Epithelial cell of proximal tubule (primary cell): ENCODE measurements at regions not wholly inside any gene's neighbourhood (a gene's known extent, or its start where the extent isn't known, plus 50 kb on each side); places are given as distances from the start of the nearest gene placed in this dataset.

Source experiments
- DNase-seq: peaks from one replicate; pipeline ENCODE4 v3.0.0-alpha.2; 2011; ENCODE audit warnings: low read depth
- H3K4me3 ChIP-seq: 2 replicates; pipeline ENCODE4 v1.5.1; 2011; ENCODE audit warnings: low read depth, mild to moderate bottlenecking, low read length
- CTCF ChIP-seq: conservative IDR thresholded peaks from 2 replicates; pipeline ENCODE4 v1.5.1; 2012; ENCODE audit warnings: low read depth, mild to moderate bottlenecking, low read length

GRCh38 chr1:182134257-182134656 is 72.7 kb upstream of the ZNF648 start:
- no peak overlapping the region for H3K4me3 ChIP-seq
- no peak for TF ChIP-seq CTCF
- no peak for DNase-seq

GRCh38 chr1:182133181-182133580 is 71.7 kb upstream of the ZNF648 start:
- H3K4me3 ChIP-seq: no peak overlapping the region
- no peak for TF ChIP-seq CTCF
- no peak for DNase-seq

GRCh38 chr1:182129398-182129797 is 67.9 kb upstream of the ZNF648 start:
- TF ChIP-seq CTCF: no peak
- DNase-seq: no peak
- H3K4me3 ChIP-seq: no peak overlapping the region

- no peak for TF ChIP-seq CTCF
- no peak overlapping the region for H3K4me3 ChIP-seq
- DNase-seq: no peak
Measured at GRCh38 chr1:182128502-182128901, 67.0 kb upstream of the ZNF648 start.

GRCh38 chr1:182127656-182128055 is 66.1 kb upstream of the ZNF648 start:
- no peak for DNase-seq
- no peak overlapping the region for H3K4me3 ChIP-seq
- no peak for TF ChIP-seq CTCF

- no peak overlapping the region for H3K4me3 ChIP-seq
- no peak for TF ChIP-seq CTCF
- no peak for DNase-seq
Measured at GRCh38 chr1:182126272-182126800, 64.8 kb upstream of the ZNF648 start.

GRCh38 chr1:182122913-182123260 is 61.4 kb upstream of the ZNF648 start:
- TF ChIP-seq CTCF: no peak
- DNase-seq: no peak
- H3K4me3 ChIP-seq: no peak overlapping the region
